Stimulated activated CD4-positive, alpha-beta T cell treated with anti-CD3 and anti-CD28 coated beads, Interleukin-15, amount 100 ng/mL, for 24 hours (primary cell): ENCODE measurements at regions not wholly inside any gene's neighbourhood (a gene's known extent, or its start where the extent isn't known, plus 50 kb on each side); places are given as distances from the start of the nearest gene placed in this dataset.

Experiments used
- DNase-seq: peaks from one replicate; pipeline ENCODE4 v3.0.0-alpha.2; 2020

DNA sequence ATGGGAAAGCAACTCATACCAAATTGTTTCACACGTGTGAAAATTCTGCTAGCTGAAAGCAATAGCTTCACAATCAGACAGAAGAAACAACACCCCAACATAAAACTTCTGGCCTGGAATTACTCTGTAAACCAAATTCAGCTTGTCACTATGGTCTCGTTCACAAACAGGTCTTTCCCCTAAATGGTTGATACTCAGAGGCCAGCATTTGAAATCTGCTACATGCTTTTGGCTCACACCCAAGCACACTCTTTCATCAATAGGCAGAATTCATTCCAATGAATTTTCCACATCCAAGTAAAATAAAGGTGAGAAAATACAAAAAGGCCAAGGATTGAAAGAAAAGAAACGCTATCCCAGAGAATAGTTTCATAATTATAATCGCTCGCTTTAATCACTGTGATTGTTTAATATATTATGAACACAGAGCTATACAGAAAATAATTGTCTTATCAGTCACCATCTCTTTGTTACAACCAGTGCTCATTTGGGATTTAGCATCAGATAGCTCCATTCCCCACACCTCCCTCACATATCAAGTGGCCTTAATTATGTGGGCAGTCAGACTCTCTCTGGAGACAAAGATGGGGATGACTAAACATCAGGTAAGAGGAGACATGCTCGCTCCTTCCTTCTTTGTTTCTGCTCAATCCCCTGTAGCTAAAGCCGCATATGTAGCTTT, 503.8 kb upstream of the ARRDC4 start:
- no peak for DNase-seq

DNA sequence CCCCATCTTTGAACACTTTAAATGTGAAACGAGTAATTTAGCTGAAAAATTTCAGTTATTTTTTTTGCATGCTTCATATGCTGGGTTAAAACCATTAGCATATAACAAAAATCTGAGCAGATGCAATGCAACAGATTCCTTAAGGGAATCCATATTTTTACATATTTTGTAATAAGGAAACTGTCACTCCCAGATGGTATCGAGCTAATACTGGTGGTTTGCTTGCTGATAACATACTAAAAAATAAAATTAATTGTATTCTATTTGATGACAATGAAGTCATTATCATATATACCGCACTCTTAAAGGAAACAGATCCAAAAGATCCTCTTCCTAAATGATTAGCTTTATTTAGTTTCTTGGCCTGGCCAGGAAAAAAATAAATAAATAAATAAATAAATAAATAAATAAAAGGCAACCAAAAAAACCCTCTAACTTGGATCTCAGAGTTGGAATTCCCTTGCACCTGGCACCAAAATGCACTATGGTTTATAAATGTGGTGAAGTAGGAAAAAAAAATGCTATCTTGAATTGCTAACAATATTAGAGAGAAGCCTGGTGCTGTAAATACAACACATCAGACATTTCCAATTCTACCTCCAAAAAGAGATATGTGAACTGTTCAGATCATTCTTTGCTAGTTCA, 503.2 kb upstream of the ARRDC4 start:
- no peak for DNase-seq

DNA sequence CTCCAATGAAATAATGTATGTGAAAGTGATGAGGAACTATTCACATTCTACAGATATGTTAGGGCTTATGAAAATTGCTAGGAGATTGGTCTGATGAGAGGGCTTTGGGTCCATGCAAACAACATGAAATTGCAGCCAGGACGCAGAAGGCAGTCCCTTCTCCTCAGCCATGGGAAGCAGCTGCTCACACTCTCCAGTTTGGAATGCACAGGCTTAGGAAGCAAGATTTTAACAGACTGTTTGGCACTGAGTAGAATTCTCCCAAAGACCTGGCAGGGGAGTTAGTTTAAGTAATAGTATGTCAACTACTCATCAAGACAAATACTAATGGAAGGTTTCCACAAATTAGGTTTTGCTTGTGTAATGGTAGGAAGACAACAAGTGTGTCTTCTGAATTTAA, 500.7 kb upstream of the ARRDC4 start:
- no peak for DNase-seq

DNA sequence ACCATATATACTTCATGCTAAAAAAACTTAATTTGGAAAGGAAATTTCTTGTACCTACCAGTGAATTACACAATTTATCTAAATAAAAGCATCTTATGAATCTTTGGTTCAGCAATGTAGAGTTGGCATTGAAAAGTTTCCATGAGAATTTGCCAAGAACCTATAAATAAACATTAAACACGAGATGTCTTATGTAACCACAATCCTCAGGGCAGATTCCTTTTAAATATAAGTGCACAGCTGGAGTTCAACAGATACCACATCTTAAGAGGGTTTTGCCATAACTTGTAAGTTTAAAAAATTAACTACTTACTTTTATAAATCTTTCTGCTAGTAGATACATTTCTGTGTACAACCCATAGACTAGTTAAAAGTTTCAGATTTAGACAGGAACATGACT, 499.3 kb upstream of the ARRDC4 start:
- no peak for DNase-seq

DNA sequence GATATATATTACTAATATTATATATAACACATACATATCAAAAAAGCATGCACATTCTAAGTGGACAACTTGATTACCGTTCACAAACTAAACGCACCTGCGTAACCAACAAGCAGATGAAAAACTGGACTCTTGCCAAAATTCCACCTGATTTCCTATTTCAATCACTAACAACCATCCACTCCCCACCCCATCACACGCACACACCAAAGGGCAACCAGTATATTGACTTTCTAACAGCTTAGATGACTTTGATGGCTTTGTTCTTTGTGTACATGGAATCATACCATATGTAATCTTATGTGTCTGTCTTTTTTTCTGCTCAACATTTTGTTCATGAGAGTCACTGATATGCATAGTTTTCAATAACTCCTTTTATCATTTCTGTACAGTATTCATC, 496.8 kb upstream of the ARRDC4 start:
- no peak for DNase-seq

DNA sequence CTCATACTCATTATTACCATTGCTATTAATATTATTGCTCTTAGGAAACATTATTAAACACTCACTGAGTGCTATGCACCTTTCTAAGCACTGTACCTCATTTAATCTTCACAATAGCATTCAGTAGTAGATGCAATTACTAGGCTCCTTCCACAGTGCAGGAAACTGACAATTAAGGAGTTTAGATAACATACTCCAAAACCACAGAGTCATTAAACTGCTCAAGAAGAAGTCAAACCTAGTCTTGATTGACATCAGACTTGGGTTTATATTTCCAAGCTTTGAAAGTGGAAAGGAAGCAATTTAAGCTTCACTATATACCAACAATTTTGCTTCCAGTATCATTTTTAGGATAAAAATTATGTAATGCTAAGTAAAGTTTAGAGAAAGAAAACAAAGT, 490.1 kb upstream of the ARRDC4 start:
- DNase-seq, result no peak

DNA sequence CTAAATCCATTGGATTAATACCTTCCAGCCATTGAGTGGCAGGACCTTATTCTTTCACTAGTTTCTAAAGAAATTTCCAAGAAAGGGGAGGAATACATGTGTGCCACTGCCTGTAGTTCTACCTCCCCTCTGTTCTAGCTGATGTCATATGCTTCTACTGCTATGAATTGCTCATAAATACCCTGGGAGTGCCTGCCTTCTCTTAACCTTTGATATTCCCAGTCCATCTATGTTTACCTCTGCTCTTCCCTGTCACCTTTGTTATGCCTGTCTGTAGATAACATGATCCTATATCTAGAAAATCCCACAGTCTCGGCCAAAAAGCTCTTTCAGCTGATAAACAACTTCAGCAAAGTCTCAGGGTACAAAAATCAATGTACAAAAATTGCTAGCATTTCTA, 486.9 kb upstream of the ARRDC4 start:
- no peak for DNase-seq

DNA sequence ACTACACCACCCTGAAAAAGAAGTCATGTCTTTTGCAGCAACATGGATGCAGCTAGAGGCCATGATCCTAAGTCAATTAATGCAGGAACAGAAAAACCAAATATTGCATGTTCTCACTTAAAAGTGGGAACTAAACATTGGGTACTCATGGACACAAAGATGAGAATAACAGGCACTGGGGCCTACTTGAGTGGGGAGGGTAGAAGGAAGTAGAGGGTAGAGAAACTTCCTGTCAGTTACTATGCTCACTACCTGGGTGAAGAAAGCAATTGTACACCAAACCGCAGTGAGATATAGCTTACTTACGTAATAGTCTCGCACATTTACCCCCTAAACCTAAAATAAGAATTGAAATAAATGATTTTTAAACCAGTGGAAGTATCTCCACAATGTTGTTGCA, 480.5 kb upstream of the ARRDC4 start:
- DNase-seq, result no peak

DNA sequence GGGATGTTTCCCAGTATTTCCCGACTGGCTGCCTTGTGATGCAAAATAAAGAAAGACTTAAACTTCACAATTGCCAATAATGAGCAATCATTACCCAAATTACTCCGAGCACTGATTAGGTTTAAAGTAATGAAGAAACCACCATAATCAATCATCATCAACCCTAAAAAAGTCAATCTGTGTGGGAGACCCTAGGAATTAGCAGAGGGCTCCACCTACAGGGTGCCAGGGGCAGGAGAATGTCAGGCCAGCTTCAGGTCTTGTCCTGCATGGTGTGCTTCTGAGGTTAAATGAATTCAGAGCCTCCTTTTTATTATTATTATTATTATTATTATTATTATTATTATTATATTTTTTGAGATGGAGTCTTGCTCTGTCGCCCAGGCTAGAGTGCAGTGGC, 478.0 kb upstream of the ARRDC4 start:
- no peak for DNase-seq

DNA sequence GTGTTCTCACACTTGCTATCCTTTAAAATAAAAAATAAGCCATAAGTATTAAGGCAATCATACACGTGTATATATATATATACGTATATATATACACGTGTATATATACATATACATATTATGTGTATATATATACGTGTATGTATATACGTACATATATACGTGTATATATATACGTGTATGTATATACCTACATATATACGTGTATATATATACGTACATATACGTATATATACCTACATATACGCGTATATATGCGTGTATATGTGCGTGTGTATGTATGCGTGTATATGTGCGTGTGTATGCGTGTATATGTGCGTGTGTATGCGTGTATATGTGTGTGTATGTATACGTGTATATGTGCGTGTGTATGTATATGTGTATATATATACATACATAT, 477.3 kb upstream of the ARRDC4 start:
- DNase-seq, result no peak

DNA sequence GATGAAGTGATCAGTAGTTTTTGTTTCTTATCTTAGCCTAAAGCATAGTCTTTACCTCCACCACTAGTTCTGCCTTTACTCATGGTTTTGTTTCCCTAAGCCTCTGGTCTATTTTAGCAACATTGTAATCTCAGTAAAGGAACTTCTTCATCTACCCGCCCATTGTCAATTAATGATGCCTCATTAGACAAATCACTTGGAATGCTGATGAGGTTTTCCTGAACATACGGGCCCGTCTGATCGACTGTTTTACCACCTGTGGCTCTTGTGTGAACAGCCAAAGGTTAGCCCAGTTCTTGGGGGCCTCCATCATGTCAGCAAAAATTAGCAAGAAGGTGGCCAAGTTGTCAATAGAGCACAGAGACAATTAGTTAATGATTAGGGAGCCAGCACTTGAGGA, 470.1 kb upstream of the ARRDC4 start:
- no peak for DNase-seq

DNA sequence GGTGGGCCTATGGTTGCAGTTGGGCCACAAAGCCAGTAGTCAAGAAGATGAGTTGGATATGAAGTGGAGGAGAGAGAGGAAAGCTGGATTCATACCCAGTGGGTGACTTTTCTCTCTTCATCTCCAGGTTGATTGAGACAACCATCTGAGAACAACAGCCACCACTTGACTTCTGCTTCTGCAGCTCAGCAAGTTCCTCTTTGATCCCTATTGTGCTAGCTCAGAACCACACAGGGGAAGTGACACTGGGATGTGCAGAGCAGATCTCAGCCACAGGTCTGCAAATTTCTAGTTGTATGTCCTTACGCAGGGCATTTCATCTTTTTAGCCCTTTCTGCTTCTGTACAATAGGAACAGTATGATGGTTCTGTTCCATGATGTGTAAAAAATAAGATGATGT, 459.2 kb upstream of the ARRDC4 start:
- DNase-seq, result no peak

DNA sequence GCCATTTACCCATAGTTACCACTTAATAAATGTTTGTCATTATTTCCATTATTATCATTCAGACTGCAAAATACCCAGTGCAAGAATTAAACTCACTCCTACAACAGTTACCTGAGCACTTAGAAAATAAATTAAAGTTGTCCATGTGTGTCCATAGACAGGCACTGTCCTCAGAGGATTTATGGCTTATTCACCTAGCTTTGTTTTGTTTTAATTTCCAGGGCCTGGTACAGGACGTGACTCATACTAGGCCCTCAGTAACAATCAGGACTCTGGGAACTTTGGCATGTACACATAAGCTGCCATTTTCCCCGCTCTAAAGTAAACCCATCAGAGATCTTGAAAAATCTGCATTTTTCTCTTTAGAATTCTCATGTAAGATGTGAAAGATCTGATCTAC, 458.5 kb upstream of the ARRDC4 start:
- no peak for DNase-seq

DNA sequence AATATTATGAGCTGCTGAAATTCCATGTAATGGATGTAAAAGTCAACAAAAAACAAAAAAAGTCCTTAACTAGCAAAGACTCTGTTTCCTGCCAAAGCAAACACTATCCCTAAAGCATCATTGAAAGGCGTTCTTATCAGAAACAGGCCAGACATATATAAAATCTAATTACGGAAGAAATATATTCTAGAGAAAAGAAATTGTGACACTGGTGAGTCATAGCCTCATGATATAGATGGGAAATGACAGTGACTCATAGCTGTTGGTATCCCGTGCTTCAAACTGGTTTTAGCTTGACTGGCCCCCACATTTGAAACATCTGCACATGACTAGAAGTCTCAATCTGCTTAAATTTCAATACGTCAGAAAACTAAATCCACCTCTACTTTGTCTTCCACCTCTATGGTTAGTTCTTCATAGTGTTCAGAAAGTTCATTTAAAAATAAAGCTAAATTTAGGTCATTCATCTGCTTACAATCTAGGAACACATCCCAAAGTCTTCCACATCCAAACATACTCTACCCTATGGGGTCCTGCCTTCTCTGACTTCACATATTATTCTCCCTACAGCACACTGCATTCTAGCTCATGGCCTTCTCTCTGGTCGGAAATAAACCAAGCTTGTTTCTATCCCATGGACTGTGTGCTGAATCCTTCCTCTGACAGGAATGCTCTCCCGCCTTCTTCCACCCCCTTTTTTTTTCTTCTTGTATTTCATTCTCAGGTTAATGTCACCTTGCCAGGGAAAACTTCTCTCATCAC, 456.3 kb upstream of the ARRDC4 start:
- DNase-seq, result no peak

DNA sequence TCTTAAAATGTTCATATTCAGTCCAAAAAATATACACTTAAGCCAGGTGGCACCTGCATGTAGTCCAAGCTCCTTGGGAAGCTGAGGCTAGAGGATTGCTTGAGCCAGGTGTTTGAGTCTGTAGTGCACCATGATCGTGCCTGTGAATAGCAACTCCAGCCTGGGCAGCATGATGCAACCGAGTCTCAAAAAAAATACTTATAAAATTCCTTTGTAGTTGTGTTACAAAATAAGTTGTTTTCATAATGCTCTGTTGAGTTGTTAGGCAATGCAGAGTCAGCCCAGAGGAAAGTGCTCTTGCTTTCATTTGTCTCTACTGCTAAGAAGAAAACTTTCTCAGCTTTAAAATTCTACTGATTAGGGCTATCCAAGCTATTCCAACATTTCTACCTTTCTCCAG, 442.8 kb upstream of the ARRDC4 start:
- DNase-seq, result no peak

DNA sequence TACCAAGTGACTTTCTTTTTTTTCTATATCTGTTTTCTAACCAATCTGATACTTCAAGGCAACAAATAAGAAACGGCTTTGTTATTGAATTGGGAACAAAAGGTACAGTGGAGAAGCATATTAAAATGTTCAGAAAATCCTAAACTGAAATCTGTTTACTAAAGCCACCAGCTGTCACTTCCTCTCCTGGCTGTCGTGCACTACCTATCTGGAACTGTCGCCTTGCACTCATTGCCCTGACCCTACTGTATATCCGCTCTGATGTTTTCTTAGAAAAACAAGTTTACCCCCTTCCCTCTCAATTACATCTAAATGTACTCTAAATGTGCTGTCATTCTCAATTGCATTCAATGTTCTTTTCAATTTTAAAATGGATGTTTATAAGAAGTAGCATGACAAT, 439.8 kb upstream of the ARRDC4 start:
- no peak for DNase-seq

DNA sequence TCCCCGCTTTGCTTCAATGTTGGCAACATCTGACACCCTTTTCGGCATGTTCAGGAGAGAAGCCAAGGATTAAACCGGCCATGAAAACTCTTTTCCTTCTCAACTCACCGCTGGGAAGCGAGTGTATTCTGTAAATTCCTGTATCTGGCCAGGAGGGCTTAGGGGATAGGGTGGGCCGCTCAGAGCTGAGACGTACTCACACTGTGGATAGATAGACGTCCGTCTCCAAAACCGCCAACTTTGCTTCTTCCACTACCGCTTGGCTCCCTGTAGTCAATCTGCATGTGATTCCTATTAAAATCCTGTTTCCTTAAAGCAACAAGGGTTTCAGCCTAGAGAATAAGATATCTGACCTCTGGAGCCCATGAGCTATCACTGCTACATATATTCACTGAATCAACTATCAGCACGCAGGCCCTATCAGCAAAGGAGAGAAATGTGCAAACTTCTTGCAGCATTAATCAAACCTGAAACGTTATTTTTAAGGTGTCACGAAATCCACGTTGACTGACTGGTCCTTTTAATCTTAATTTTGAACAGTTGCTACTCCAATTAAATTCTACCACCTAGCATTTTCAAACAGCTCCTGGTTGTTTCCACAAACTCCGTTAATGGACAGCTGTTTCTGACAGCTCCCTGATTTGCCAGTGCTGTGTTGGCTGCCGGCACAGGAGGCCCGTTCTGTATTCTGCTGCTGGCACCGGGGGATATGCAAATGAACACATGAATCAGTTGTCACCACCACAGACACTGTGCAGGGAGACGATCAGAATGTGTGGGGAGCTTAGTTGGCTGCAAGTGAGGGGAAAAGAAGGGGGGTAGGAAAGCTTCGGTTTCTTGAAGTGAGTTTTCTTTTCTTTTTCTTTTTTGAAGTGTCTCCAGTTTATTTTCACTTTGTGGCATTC, 438.9 kb upstream of the ARRDC4 start:
- no peak for DNase-seq

DNA sequence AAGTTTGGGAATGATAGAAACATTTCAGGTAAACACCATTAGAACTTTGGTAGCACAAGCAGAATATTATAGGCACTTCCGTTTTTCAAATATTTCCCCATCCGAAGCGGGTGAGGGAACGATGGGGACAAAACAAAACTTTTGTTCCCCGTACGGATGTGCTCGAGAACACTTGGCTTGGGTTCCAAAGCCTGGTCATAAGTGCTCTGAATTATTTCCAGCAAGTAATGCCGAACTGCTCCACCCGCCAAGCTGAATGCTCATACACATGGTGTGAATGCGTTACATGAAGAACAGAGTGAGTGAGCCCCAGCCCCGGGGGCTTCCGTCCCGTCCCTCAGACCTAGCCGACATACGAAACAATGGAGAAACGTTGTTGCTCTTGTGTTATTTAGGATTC, 438.2 kb upstream of the ARRDC4 start:
- no peak for DNase-seq

DNA sequence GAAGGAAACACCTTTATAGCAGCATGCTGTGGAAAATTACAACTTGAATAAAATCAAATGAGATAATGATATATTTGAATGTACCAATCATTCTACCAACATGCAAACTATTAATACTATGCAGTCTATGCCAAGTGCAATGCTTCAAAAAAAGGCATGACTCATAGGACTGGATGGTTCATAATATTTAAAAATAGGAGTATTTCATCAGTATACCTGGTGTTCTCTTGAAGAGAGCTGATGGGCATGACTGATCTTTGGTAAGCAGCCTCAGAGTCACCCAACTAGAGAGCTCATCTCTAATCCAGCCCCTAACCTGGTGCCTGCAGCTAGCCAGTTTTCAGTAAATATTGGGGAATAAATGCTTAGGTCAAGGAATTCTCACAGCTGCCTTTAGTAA, 434.7 kb upstream of the ARRDC4 start:
- no peak for DNase-seq

DNA sequence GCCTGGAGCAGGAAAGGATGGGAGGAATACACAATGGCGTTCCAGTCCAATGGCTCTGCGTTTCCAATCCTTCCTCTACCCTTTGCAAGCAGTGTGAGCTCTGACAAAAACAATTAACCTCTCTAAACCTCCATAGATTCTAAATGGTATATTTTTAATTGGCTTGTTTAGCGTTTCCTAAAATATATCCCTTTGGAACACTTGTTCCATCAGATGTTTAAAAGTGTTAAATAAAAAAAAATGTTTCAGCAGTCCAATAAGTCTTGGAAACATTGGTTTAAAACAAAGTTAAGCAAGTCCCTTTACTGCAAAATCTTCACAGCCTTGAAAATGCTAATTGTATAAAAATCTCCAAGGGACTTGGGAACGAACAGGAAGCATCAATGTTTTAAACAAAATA, 432.3 kb upstream of the ARRDC4 start:
- no peak for DNase-seq

DNA sequence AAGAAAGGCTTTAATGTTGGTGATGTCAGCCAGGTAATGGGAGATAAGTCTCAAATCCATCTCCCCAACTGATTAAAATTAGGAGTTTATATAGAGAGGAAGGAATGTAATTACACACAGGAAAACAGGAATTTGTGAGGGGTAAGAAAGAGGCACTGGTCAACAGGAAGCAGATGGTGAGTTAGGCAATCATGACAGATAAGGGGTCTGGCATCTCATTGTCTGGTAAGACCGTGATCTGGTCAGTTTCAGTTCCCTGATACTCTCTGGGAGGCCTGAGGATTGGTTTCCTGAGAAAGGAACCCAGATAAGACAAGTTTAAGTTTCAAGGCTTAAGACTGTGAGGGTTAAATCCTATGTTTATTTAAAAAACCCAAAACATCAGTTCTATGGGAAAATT, 414.7 kb upstream of the ARRDC4 start:
- no peak for DNase-seq

DNA sequence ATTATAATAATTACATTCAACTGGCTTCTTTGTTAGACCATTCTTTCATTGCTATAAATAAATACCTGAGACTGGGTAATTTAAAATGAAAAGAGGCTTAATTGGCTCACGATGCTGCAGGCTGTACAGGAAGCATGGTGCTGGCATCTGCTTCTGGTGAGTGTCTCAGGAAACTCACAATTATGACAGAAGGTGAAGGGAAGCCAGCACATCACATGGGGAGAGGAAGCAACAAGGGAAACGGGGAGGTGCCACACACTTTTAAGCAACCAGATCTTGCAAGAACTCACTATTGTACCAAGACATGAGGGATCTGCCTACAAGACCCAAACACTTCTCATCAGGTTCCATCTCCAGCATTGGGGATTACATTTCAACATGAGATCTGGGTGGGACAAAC, 413.1 kb upstream of the ARRDC4 start:
- no peak for DNase-seq

DNA sequence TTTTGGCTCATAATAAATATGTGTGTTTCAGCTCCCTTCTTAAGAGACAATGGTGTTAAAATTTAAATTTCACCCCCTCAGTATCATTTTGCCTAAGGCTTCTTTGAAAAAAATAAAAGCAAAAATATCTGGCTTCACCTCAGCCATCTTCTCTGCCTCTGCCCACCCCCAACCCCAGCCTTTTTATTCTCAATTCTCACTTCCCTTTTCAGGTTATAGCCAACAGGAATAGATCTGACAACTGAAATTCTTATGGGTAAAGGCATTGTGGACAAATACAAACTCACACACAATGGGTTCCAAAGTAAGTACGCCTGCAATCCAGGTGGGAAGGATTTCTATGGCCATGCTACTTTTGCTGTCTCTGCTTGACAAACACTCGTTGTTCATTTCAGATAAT, 399.0 kb upstream of the ARRDC4 start:
- DNase-seq, result no peak
